Activated naive CD4-positive, alpha-beta T cell treated with anti-CD3 and anti-CD28 coated beads, Interleukin-2, amount 10 ng/mL, durations not matched to agents 7 days and 5 days (primary cell): ENCODE measurements at regions not wholly inside any gene's neighbourhood (a gene's known extent, or its start where the extent isn't known, plus 50 kb on each side); places are given as distances from the start of the nearest gene placed in this dataset.

Experiments
- CTCF ChIA-PET: fragments of 350-600 bp; sonication (Branson Sonifier 250); formaldehyde crosslinking; loops from one replicate; lab custom pipeline; 2021; ENCODE audit warnings: antibody characterized with exemption; lab: Charles Lee
- DNase-seq: peaks from one replicate; pipeline ENCODE4 v3.0.0-alpha.2; 2020
- H3K27ac Mint-ChIP-seq: one replicate; pipeline ENCODE4 v1.8.0; 2021; ENCODE audit warnings: mild to moderate bottlenecking, moderate library complexity, mixed read lengths
- H3K27me3 Mint-ChIP-seq: one replicate; pipeline ENCODE4 v1.8.0; 2021; ENCODE audit warnings: mild to moderate bottlenecking, mixed read lengths
- H3K36me3 Mint-ChIP-seq: one replicate; pipeline ENCODE4 v1.8.0; 2021; ENCODE audit warnings: mixed read lengths
- H3K4me1 Mint-ChIP-seq: one replicate; pipeline ENCODE4 v1.8.0; 2021; ENCODE audit warnings: mixed read lengths
- H3K4me3 Mint-ChIP-seq: one replicate; pipeline ENCODE4 v1.8.0; 2021; ENCODE audit warnings: mild to moderate bottlenecking, moderate library complexity, mixed read lengths
- H3K9me3 Mint-ChIP-seq: one replicate; pipeline ENCODE4 v1.8.0; 2021; ENCODE audit warnings: mixed read lengths

DNA sequence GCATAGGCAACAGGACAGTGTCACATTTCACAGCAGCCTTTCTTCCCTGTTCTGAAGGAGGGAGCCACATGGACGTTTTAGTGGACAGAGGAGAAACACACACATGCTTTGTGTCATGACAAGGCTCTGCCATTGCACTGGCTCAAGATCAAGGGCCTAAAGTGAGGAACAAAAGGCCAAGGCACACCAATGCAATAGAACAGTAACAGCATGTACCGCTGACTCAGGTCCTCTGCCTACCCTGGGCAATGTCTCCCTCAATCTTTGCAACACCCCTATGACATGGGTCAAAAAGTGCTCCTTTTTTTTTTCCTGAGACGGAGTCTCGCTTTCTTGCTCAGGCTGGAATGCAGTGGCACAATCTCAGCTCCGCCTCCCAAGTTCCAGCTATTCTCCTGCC is 57.8 kb upstream of the SDK1 start:
- CTCF ChIA-PET = no interaction called here
- no peak overlapping the region for H3K27ac Mint-ChIP-seq
- H3K27me3 Mint-ChIP-seq = peaks cover 3% of the 10 kb centered on the region
- no peak for DNase-seq
- H3K9me3 Mint-ChIP-seq = peaks cover 11% of the 10 kb centered on the region
- H3K4me3 Mint-ChIP-seq = no peak overlapping the region
- H3K36me3 Mint-ChIP-seq = no peaks in the 10 kb centered on the region
- no peaks in the 10 kb centered on the region for H3K4me1 Mint-ChIP-seq

DNA sequence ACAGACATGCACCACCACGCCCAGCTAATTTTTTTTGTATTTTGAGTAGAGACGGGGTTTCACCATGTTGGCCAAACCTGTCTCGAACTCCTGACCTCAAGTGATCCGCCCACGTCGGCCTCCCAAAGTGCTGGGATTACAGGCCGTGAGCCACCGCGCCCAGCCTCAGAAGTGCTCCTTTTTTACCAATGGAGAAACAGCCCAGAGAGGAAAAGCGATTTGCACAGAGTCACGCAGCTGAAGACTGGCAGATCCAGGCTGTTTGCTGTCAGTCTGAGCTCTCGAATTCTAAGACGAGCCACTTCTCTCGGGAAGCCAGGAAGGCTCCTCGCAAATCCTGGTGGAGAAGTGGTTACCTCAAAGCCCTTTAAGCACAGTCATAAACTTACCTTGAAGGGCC is 57.4 kb upstream of the SDK1 start:
- peaks cover 3% of the 10 kb centered on the region for H3K27me3 Mint-ChIP-seq
- no peak for DNase-seq
- no peaks in the 10 kb centered on the region for H3K36me3 Mint-ChIP-seq
- no peaks in the 10 kb centered on the region for H3K4me1 Mint-ChIP-seq
- H3K27ac Mint-ChIP-seq = no peak overlapping the region
- CTCF ChIA-PET = no interaction called here
- peaks cover 11% of the 10 kb centered on the region for H3K9me3 Mint-ChIP-seq
- H3K4me3 Mint-ChIP-seq = no peak overlapping the region

DNA sequence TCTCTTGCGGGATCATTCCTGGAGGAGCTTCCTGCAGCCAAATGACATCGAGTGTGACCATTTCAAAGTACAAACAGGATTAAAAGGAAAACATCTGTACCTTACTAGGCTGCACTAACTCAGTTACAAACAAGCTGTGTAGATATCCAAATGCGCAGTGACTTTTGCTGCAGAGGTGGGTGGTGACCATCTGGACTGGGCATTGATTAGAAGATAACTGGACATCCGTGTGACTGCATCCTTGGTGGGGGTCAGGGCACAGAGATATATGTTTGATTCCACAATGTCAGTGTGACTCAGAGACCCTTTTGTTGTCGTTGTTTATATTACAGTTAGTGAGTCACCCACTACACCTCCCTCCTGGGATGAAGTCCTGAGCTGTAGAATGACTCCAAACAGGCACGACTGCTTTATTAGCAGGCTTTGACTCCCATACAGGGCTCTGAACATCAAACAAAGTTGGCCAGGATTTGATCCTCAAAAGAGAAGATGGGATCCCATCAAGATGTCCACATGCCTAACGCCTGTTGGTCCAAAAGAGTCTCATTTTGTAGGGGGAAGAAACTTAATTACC is 56.7 kb upstream of the SDK1 start:
- no peak for DNase-seq
- Mint-ChIP-seq H3K36me3 (no peaks in the 10 kb centered on the region), H3K9me3 (peaks cover 11% of the 10 kb centered on the region), H3K27me3 (peaks cover 3% of the 10 kb centered on the region), H3K27ac (no peak overlapping the region), H3K4me3 (no peak overlapping the region), H3K4me1 (no peaks in the 10 kb centered on the region)
- CTCF ChIA-PET = no interaction called here

DNA sequence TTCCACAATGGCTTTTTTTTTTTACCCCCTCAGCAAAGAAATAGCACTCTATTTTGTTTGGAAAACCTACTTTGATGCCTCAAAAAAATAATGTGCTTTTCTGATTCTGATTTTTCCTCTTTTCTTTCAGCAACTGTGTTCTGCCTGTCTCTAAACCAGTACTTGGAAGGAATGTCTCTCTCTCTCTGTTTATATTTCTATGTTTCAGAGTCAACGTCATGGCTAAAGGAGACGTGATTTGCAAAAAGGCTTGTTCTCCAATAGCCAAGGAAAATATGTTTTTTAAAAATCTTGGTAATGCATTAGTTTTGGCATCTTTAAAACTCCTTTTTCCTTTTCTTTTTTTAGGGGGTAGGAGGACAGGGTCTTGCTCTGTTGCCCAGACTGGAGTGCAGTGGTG is 56.0 kb upstream of the SDK1 start:
- no peak overlapping the region for H3K4me3 Mint-ChIP-seq
- H3K9me3 Mint-ChIP-seq = peaks cover 11% of the 10 kb centered on the region
- H3K27me3 Mint-ChIP-seq = peaks cover 3% of the 10 kb centered on the region
- DNase-seq = no peak
- H3K4me1 Mint-ChIP-seq = no peaks in the 10 kb centered on the region
- no peak overlapping the region for H3K27ac Mint-ChIP-seq
- H3K36me3 Mint-ChIP-seq = no peaks in the 10 kb centered on the region
- CTCF ChIA-PET = no interaction called here

DNA sequence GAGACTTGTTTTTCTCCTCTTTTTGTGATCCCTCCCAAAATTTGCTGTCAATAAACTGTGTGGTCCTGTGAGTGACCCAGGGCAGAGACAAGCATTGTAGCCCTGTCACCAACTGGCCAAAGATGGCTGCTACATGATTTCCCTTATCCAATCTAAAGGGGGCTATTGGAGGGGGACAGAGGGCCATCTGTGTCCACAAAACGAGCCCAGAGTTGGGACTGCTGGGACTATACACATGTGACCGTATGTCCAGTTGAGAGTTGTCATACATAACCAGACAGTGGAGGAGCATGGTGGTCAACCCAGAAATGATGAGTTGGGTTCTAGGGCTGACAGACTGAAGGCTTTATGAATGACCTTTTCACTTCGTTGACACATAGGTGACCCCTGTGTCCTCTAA is 55.3 kb upstream of the SDK1 start:
- CTCF ChIA-PET = no interaction called here

DNA sequence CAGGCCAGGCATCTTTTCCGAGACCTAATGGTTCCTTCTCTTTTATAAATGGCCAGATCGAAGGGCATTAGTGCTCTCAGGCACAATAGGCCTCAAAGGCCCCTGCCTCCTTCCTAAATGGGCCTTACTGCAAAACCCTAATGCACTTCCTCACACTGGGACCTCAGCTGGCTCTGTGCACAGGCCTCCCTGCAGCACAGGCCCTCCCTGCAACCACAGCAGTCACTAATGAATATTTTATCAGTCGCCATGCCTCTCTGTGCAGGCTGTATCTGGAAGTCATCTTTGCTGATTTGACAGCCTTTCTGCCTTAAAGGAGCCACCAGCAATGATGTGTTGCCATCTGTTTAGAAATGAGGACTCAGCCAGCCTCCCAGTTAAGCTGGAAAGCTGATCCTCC is 54.9 kb upstream of the SDK1 start:
- H3K36me3 Mint-ChIP-seq = no peaks in the 10 kb centered on the region
- no peak overlapping the region for H3K4me3 Mint-ChIP-seq
- H3K27ac Mint-ChIP-seq = no peak overlapping the region
- H3K9me3 Mint-ChIP-seq = peaks cover 11% of the 10 kb centered on the region
- no peak for DNase-seq
- peaks cover 7% of the 10 kb centered on the region for H3K27me3 Mint-ChIP-seq
- CTCF ChIA-PET = no interaction called here
- no peaks in the 10 kb centered on the region for H3K4me1 Mint-ChIP-seq

More for the DNA sequence above, 55.3 kb upstream of the SDK1 start:
- Mint-ChIP-seq H3K9me3 (peaks cover 11% of the 10 kb centered on the region), H3K36me3 (no peaks in the 10 kb centered on the region), H3K4me3 (no peak overlapping the region), H3K4me1 (no peaks in the 10 kb centered on the region), H3K27me3 (peaks cover 3% of the 10 kb centered on the region), H3K27ac (no peak overlapping the region)
- DNase-seq = no peak

DNA sequence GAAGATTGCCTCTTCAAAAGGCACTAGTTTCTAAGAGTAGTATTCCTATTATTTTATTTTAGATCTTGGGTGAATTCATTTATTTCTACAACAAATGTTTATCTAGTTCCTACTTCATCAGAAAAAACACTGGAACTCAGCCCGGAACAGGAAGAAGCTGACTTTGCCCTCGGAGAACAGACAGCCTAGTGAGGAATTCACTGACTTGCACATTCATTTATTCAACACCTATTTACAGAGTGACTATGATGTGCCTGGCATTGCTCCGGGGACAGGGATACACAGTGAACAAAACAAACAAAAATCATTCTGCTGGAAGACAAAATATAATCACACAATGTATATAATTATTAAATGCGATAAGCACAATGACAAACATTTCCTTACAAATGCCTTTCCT is 54.4 kb upstream of the SDK1 start:
- H3K36me3 Mint-ChIP-seq = no peaks in the 10 kb centered on the region
- H3K4me1 Mint-ChIP-seq = no peaks in the 10 kb centered on the region
- H3K27me3 Mint-ChIP-seq = peaks cover 5% of the 10 kb centered on the region
- CTCF ChIA-PET = no interaction called here
- no peak overlapping the region for H3K27ac Mint-ChIP-seq
- H3K9me3 Mint-ChIP-seq = peaks cover 11% of the 10 kb centered on the region
- no peak for DNase-seq
- H3K4me3 Mint-ChIP-seq = no peak overlapping the region

DNA sequence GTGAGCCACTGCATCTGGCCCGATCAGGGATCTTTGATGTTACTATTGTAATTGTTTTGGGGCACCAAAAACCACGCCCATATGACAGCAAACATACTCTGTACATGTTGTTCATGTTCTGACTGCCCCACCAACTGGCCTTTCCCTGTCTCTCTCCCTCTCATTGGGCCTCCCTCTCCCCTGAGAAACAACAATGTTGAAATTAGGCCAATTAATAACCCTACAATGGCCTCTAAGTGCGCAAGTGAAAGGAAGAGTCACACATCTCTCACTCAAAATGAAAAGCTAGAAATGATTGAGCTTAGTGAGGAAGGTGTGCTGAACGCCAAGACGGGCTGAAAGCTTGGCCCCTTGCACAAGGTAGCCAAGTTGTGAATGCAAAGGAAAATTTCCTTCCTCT is 50.3 kb upstream of the SDK1 start:
- Mint-ChIP-seq H3K27ac (no peak overlapping the region), H3K27me3 (peaks cover 12% of the 10 kb centered on the region), H3K36me3 (no peaks in the 10 kb centered on the region), H3K9me3 (peaks cover 9% of the 10 kb centered on the region), H3K4me1 (no peaks in the 10 kb centered on the region), H3K4me3 (no peak overlapping the region)
- DNase-seq = no peak
- CTCF ChIA-PET = no interaction called here
